IMR-90 (cell line): ENCODE measurements at regions not wholly inside any gene's neighbourhood (a gene's known extent, or its start where the extent isn't known, plus 50 kb on each side); places are given as distances from the start of the nearest gene placed in this dataset.

Source experiments
- ATAC-seq: fragments of 200-7000 bp; cut with Tn5 transposase; 2 replicates; pipeline ENCODE4 v1.9.1; 2020; ENCODE audit warnings: low read depth, mild to moderate bottlenecking, moderate library complexity
- BruUV-seq: library from RNA; stranded (reverse); fragments of 400-500 nt; replicated peaks from 2 replicates; lab custom pipeline; 2021; lab: Mats Ljungman, UMichigan
- CTCF ChIA-PET: fragments of 300-600 bp; formaldehyde crosslinking; extraction: SDS; loops from one replicate; lab custom pipeline; 2021; ENCODE audit warnings: antibody characterized with exemption; lab: Yijun Ruan, JAX
- POLR2A ChIA-PET: fragments of 300-600 bp; sonication (Branson Sonifier 250); formaldehyde crosslinking; loops from one replicate; lab custom pipeline; 2022; ENCODE audit warnings: antibody characterized with exemption; ENCODE audit not compliant: unreplicated experiment; lab: Charles Lee
- DNase-seq: peaks from one replicate; pipeline ENCODE4 v3.0.0; 2013
- H2AFZ ChIP-seq: replicated peaks from 2 replicates; pipeline ENCODE3; 2013; ENCODE audit warnings: low read length, mild to moderate bottlenecking; ENCODE audit not compliant: poor library complexity
- H2AK5ac ChIP-seq: 2 replicates; pipeline ENCODE4 v1.6.1; 2013; ENCODE audit warnings: low read depth, low read length, inconsistent platforms
- H2AK9ac ChIP-seq: replicated peaks from 2 replicates; pipeline ENCODE3; 2013; ENCODE audit warnings: mild to moderate bottlenecking, low read depth, low read length, moderate library complexity; ENCODE audit not compliant: poor library complexity
- H2BK120ac ChIP-seq: 2 replicates; pipeline ENCODE4 v1.6.1; 2013; ENCODE audit warnings: low read depth, low read length, inconsistent platforms
- H2BK15ac ChIP-seq: 3 replicates; pipeline ENCODE4 v1.6.1; 2013; ENCODE audit warnings: low read depth, low read length, inconsistent platforms
- H2BK20ac ChIP-seq: 2 replicates; pipeline ENCODE4 v1.6.1; 2013; ENCODE audit warnings: low read depth, mild to moderate bottlenecking, inconsistent platforms, low read length, moderate library complexity
- H2BK5ac ChIP-seq: 2 replicates; pipeline ENCODE4 v1.6.1; 2013; ENCODE audit warnings: mild to moderate bottlenecking, low read depth, low read length, inconsistent platforms; ENCODE audit not compliant: poor library complexity, severe bottlenecking
- H3K14ac ChIP-seq: replicated peaks from 2 replicates; pipeline ENCODE4 v1.6.1; 2013; ENCODE audit warnings: low read depth, low read length, inconsistent platforms
- H3K18ac ChIP-seq: 2 replicates; pipeline ENCODE4 v1.6.1; 2013; ENCODE audit warnings: low read depth, low read length, control low read depth
- H3K23ac ChIP-seq: 2 replicates; pipeline ENCODE4 v1.6.1; 2013; ENCODE audit warnings: low read depth, low read length, inconsistent platforms
- H3K27ac ChIP-seq: 2 replicates; pipeline ENCODE4 v1.5.1; 2013; ENCODE audit warnings: mild to moderate bottlenecking, control low read depth, low read length; ENCODE audit not compliant: insufficient read depth
- H3K27me3 ChIP-seq: 2 replicates; pipeline ENCODE4 v1.6.1; 2013; ENCODE audit warnings: low read length; ENCODE audit not compliant: control insufficient read depth, insufficient read depth
- H3K36me3 ChIP-seq: 2 replicates; pipeline ENCODE4 v1.6.1; 2013; ENCODE audit warnings: low read length, mixed read lengths; ENCODE audit not compliant: control insufficient read depth, insufficient read depth
- H3K4ac ChIP-seq: 2 replicates; pipeline ENCODE4 v1.6.1; 2013; ENCODE audit warnings: low read depth, low read length, inconsistent platforms
- H3K4me1 ChIP-seq: 2 replicates; pipeline ENCODE4 v1.6.1; 2013; ENCODE audit warnings: low read length, mixed read lengths; ENCODE audit not compliant: control insufficient read depth, insufficient read depth
- H3K4me2 ChIP-seq: 2 replicates; pipeline ENCODE4 v1.6.1; 2013; ENCODE audit warnings: low read depth, mild to moderate bottlenecking, control low read depth, low read length, moderate library complexity
- H3K4me3 ChIP-seq: 2 replicates; pipeline ENCODE4 v1.5.1; 2013; ENCODE audit warnings: low read depth, mild to moderate bottlenecking, control low read depth, low read length, moderate library complexity; ENCODE audit not compliant: insufficient read depth
- H3K56ac ChIP-seq: 2 replicates; pipeline ENCODE4 v1.6.1; 2013; ENCODE audit warnings: low read length, inconsistent platforms; ENCODE audit not compliant: insufficient read depth; ENCODE audit errors: extremely low read depth
- H3K79me1 ChIP-seq, 2 experiments: 2 replicates each; pipeline ENCODE4 v1.6.1; 2013; ENCODE audit warnings: low read length in 2 of 2, inconsistent platforms in 1 of 2, low read depth in 1 of 2
- H3K9ac ChIP-seq: 2 replicates; pipeline ENCODE4 v1.6.1; 2013; ENCODE audit warnings: low read depth, low read length, control low read depth
- H3K9me1 ChIP-seq: 2 replicates; pipeline ENCODE4 v1.6.1; 2013; ENCODE audit warnings: low read length, inconsistent platforms; ENCODE audit not compliant: insufficient read depth
- H3K9me3 ChIP-seq: 2 replicates; pipeline ENCODE4 v1.6.1; 2013; ENCODE audit warnings: low read length; ENCODE audit not compliant: control insufficient read depth, insufficient read depth
- H4K20me1 ChIP-seq: 2 replicates; pipeline ENCODE4 v1.6.1; 2013; ENCODE audit warnings: low read length, inconsistent platforms; ENCODE audit not compliant: insufficient read depth
- H4K5ac ChIP-seq: 2 replicates; pipeline ENCODE4 v1.6.1; 2013; ENCODE audit warnings: mild to moderate bottlenecking, low read depth, low read length, control low read depth
- H4K8ac ChIP-seq, 2 experiments: 2 replicates each; pipeline ENCODE4 v1.6.1; 2013; ENCODE audit warnings: low read depth in 2 of 2, low read length in 2 of 2, control low read depth in 1 of 2, inconsistent platforms in 1 of 2
- H4K91ac ChIP-seq: 2 replicates; pipeline ENCODE4 v1.6.1; 2013; ENCODE audit warnings: low read depth, low read length, inconsistent platforms; ENCODE audit not compliant: insufficient read depth
- BHLHE40 ChIP-seq: fragments of 150-350 bp; IDR thresholded peaks from 2 replicates; pipeline ENCODE4 v1.6.1; 2016; ENCODE audit warnings: mild to moderate bottlenecking, low read depth, low read length
- CEBPB ChIP-seq: IDR thresholded peaks from 2 replicates; pipeline ENCODE4 v1.6.1; 2012; ENCODE audit warnings: low read depth, low read length, improper control_type of control experiment
- CHD1 ChIP-seq: IDR thresholded peaks from 2 replicates; pipeline ENCODE4 v1.6.1; 2012; ENCODE audit warnings: low read depth, low read length, improper control_type of control experiment
- FOS ChIP-seq: fragments of 150-350 bp; IDR thresholded peaks from 2 replicates; pipeline ENCODE4 v1.6.1; 2016; ENCODE audit warnings: low read depth, low read length
- MAFK ChIP-seq: IDR thresholded peaks from 2 replicates; pipeline ENCODE4 v1.6.1; 2012; ENCODE audit warnings: low read depth, low read length, improper control_type of control experiment
- MAZ ChIP-seq: IDR thresholded peaks from 2 replicates; pipeline ENCODE4 v1.6.1; 2012; ENCODE audit warnings: low read depth, mild to moderate bottlenecking, low read length, improper control_type of control experiment, moderate library complexity, borderline replicate concordance
- MXI1 ChIP-seq: IDR thresholded peaks from 2 replicates; pipeline ENCODE4 v1.6.1; 2012; ENCODE audit warnings: low read depth, mild to moderate bottlenecking, low read length, moderate library complexity, borderline replicate concordance
- NFE2L2 ChIP-seq: fragments of 150-350 bp; IDR thresholded peaks from 2 replicates; pipeline ENCODE4 v1.6.1; 2016; ENCODE audit warnings: low read depth, mild to moderate bottlenecking, low read length
- POLR2A ChIP-seq: IDR thresholded peaks from 2 replicates; pipeline ENCODE4 v1.6.1; 2012; ENCODE audit warnings: mild to moderate bottlenecking, low read depth, low read length
- RAD21 ChIP-seq: IDR thresholded peaks from 2 replicates; pipeline ENCODE4 v1.6.1; 2012; ENCODE audit warnings: low read length, improper control_type of control experiment
- RCOR1 ChIP-seq: IDR thresholded peaks from 2 replicates; pipeline ENCODE4 v1.6.1; 2012; ENCODE audit warnings: mild to moderate bottlenecking, low read length, improper control_type of control experiment; ENCODE audit not compliant: insufficient replicate concordance
- RFX5 ChIP-seq: IDR thresholded peaks from 2 replicates; pipeline ENCODE4 v1.8.0; 2012; ENCODE audit warnings: low read depth, mild to moderate bottlenecking, low read length, moderate library complexity
- SMC3 ChIP-seq: fragments of 150-350 bp; IDR thresholded peaks from 2 replicates; pipeline ENCODE4 v1.6.1; 2016; ENCODE audit warnings: low read depth, mild to moderate bottlenecking, antibody characterized with exemption, low read length, moderate library complexity
- WGBS, 2 experiments: methylation state at CpG; one replicate each; pipeline versions ENCODE4 v1.1.5 to v1.1.7; 2013; ENCODE audit warnings: missing lambda C conversion rate in 2 of 2; ENCODE audit not compliant: insufficient read length in 1 of 2; ENCODE audit errors: extremely low coverage in 2 of 2; 5-methylcytosine and 5-hydroxymethylcytosine counted together
- dilution Hi-C: fragments of 300-500 bp; cut with HindIII; formaldehyde crosslinking; loops from one replicate; pipeline ENCODE4 v1.14.3; 2018; ENCODE audit warnings: low sequenced_read_pairs; ENCODE audit not compliant: unreplicated experiment
- in situ Hi-C: fragments of 300-500 bp; cut with MboI; formaldehyde crosslinking; loops from 3 replicates; pipeline ENCODE4 v1.14.3; 2019; ENCODE audit warnings: low sequenced_read_pairs, inconsistent platforms, mixed read lengths
- intact Hi-C: fragments of 100-400 bp; cut with micrococcal nuclease; formaldehyde crosslinking; loops from 2 replicates; pipeline ENCODE4 v1.10.0; 2022
- TF ChIP-seq, protein P1 (sequence below): conservative IDR thresholded peaks from 2 replicates; pipeline ENCODE4 v1.5.1; 2012; ENCODE audit warnings: mild to moderate bottlenecking, low read depth, low read length, improper control_type of control experiment
- TF ChIP-seq, protein P2 (sequence below): fragments of 150-350 bp; IDR thresholded peaks from 2 replicates; pipeline ENCODE4 v1.6.1; 2017; ENCODE audit warnings: mild to moderate bottlenecking, antibody characterized with exemption, low read length, low read depth
- TF ChIP-seq, protein P3 (sequence below): fragments of 150-350 bp; IDR thresholded peaks from 2 replicates; pipeline ENCODE4 v1.6.1; 2016; ENCODE audit warnings: low read depth, mild to moderate bottlenecking, low read length, moderate library complexity, borderline replicate concordance

DNA sequence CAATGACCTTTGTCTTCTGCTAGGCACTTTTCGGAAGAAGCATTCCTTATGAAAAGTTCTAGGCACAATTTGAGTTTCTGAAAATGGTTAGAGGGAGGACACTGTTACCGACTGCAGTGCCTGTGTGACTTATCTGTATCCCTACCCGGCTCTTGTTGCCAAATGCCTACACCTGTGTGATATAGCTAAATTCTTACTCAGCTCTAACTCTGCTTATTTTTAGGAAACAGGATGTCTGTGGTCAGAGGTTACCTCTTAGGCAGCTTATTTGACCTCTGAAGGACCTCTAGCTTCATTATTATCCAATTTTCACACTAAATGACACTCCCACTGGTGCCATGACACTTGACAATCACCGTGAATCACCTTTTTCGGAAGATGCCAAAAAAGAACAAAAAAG, 561.1 kb upstream of the SMIM31 start:
- no peak overlapping the region for H2AK5ac ChIP-seq
- H2BK120ac ChIP-seq: no peak overlapping the region
- peaks cover 5% of the 10 kb centered on the region; the same call in 1 of the 2 replicates for H3K9me3 ChIP-seq
- H2BK20ac ChIP-seq: no peak overlapping the region
- H3K27ac ChIP-seq: no peak overlapping the region
- dilution Hi-C loops (no loop called here), intact Hi-C loops (no loop called here), in situ Hi-C loops (no loop called here)
- H2BK5ac ChIP-seq: no peak overlapping the region
- H2BK15ac ChIP-seq: no peak overlapping the region
- H3K9me1 ChIP-seq: no peaks in the 10 kb centered on the region
- TF ChIP-seq MAFK (no peak), MAZ (no peak), RFX5 (no peak), NFE2L2 (no peak), CHD1 (no peak), FOS (no peak), SMC3 (no peak), POLR2A (no peak), MXI1 (no peak), RAD21 (no peak), CEBPB (no peak), RCOR1 (no peak), BHLHE40 (no peak)
- TF ChIP-seq, protein P1, sequence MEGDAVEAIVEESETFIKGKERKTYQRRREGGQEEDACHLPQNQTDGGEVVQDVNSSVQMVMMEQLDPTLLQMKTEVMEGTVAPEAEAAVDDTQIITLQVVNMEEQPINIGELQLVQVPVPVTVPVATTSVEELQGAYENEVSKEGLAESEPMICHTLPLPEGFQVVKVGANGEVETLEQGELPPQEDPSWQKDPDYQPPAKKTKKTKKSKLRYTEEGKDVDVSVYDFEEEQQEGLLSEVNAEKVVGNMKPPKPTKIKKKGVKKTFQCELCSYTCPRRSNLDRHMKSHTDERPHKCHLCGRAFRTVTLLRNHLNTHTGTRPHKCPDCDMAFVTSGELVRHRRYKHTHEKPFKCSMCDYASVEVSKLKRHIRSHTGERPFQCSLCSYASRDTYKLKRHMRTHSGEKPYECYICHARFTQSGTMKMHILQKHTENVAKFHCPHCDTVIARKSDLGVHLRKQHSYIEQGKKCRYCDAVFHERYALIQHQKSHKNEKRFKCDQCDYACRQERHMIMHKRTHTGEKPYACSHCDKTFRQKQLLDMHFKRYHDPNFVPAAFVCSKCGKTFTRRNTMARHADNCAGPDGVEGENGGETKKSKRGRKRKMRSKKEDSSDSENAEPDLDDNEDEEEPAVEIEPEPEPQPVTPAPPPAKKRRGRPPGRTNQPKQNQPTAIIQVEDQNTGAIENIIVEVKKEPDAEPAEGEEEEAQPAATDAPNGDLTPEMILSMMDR: no peak
- TF ChIP-seq, protein P2, sequence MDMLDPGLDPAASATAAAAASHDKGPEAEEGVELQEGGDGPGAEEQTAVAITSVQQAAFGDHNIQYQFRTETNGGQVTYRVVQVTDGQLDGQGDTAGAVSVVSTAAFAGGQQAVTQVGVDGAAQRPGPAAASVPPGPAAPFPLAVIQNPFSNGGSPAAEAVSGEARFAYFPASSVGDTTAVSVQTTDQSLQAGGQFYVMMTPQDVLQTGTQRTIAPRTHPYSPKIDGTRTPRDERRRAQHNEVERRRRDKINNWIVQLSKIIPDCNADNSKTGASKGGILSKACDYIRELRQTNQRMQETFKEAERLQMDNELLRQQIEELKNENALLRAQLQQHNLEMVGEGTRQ: no peak
- TF ChIP-seq, protein P3, sequence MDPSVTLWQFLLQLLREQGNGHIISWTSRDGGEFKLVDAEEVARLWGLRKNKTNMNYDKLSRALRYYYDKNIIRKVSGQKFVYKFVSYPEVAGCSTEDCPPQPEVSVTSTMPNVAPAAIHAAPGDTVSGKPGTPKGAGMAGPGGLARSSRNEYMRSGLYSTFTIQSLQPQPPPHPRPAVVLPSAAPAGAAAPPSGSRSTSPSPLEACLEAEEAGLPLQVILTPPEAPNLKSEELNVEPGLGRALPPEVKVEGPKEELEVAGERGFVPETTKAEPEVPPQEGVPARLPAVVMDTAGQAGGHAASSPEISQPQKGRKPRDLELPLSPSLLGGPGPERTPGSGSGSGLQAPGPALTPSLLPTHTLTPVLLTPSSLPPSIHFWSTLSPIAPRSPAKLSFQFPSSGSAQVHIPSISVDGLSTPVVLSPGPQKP: no peak
- no peak overlapping the region for H4K8ac ChIP-seq
- no peak overlapping the region for H3K4ac ChIP-seq
- no peak overlapping the region for H2AK9ac ChIP-seq
- BruUV-seq: no TSS peak
- no peaks in the 10 kb centered on the region for H3K27me3 ChIP-seq
- H3K4me2 ChIP-seq: no peak overlapping the region
- no peak overlapping the region for H3K23ac ChIP-seq
- DNase-seq (no peak), ATAC-seq (no peak)
- H3K4me3 ChIP-seq: no peak overlapping the region
- H3K79me1 ChIP-seq: no peaks in the 10 kb centered on the region
- ChIA-PET CTCF (interaction anchor here (0.5 kb wide), 1 partner anchor 513 kb away, joined by 3 read pairs; no protein-coding TSS in a partner anchor), POLR2A (no interaction called here)
- H3K9ac ChIP-seq: no peak overlapping the region
- no peak overlapping the region for H3K56ac ChIP-seq
- H4K91ac ChIP-seq: no peak overlapping the region
- no peak overlapping the region for H3K18ac ChIP-seq
- H4K20me1 ChIP-seq: no peaks in the 10 kb centered on the region
- H3K36me3 ChIP-seq: no peaks in the 10 kb centered on the region
- no peak overlapping the region for H2AFZ ChIP-seq
- no peaks in the 10 kb centered on the region for H3K4me1 ChIP-seq
- H4K5ac ChIP-seq: no peak overlapping the region
- no peak overlapping the region for H3K14ac ChIP-seq
- no CpG with 5 or more reads among the region's 5 CpGs for WGBS, 2 experiments
